ENCODE measurements at regions not wholly inside any gene's neighbourhood (a gene's known extent, or its start where the extent isn't known, plus 50 kb on each side); places are given as distances from the start of the nearest gene placed in this dataset.

- H3K9me3 ChIP-seq (ENCODE audit: control insufficient read depth in 2 of 2, insufficient read depth in 1 of 2, low read depth in 1 of 2, low read length in 1 of 2): no peaks in the 10 kb centered on the region
- H3K4me3 ChIP-seq (ENCODE audit: low read depth in 1 of 3, low read length in 3 of 3): no peak overlapping the region
- DNase-seq: no peak
- no peaks in the 10 kb centered on the region for H3K4me1 ChIP-seq (ENCODE audit: control insufficient read depth in 3 of 3, insufficient read depth in 2 of 3, low read depth in 1 of 3, low read length in 2 of 3)
- FAIRE-seq: no peak
- H3K27me3 ChIP-seq (ENCODE audit: control insufficient read depth in 3 of 3, insufficient read depth in 3 of 3, low read length in 3 of 3): no peaks in the 10 kb centered on the region
- H3K36me3 ChIP-seq (ENCODE audit: control insufficient read depth in 3 of 3, insufficient read depth in 2 of 3, low read depth in 1 of 3, low read length in 3 of 3): no peaks in the 10 kb centered on the region
- WGBS, 3 donors: 82 to 89% (median 89%) methylated on average over 12 of the region's 12 CpGs
- no peak overlapping the region for H3K27ac ChIP-seq (ENCODE audit: low read depth in 1 of 3, low read length in 2 of 3)
Observed at GRCh38 chr11:11020219-11020726, 162.4 kb upstream of the ZBED5 start.

- DNase-seq (no peak), FAIRE-seq (no peak)
- Histone ChIP-seq H3K4me3 (ENCODE audit: low read depth in 1 of 3, low read length in 3 of 3) (no peak overlapping the region), H3K9me3 (ENCODE audit: control insufficient read depth in 2 of 2, insufficient read depth in 1 of 2, low read depth in 1 of 2, low read length in 1 of 2) (no peaks in the 10 kb centered on the region), H3K27me3 (ENCODE audit: control insufficient read depth in 3 of 3, insufficient read depth in 3 of 3, low read length in 3 of 3) (no peaks in the 10 kb centered on the region), H3K4me1 (ENCODE audit: control insufficient read depth in 3 of 3, insufficient read depth in 2 of 3, low read depth in 1 of 3, low read length in 2 of 3) (no peaks in the 10 kb centered on the region), H3K27ac (ENCODE audit: low read depth in 1 of 3, low read length in 2 of 3) (no peak overlapping the region), H3K36me3 (ENCODE audit: control insufficient read depth in 3 of 3, insufficient read depth in 2 of 3, low read depth in 1 of 3, low read length in 3 of 3) (no peaks in the 10 kb centered on the region)
Observed at GRCh38 chr11:11016943-11017342, 159.1 kb upstream of the ZBED5 start.

DNA sequence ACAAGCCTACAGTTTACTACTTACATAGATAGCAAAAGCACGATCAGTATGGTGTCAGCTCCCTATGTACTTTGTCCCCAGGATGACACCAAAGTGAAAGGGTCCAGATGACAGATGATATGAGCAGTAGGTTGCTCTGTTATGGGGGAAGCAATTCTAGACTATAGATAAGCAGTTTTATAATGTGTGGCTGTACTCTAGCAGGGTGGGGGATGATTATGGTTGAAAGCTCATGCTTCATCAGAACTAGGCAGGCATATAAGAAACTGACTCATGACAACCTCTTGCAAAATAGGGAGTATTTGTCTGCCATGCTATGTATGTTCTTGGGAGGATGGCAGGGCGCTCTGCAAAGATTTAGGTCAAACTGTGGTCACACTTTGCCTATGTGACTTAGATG, 158.2 kb upstream of the ZBED5 start:
- no peak for FAIRE-seq
- Histone ChIP-seq H3K27ac (ENCODE audit: low read depth in 1 of 3, low read length in 2 of 3) (no peak overlapping the region), H3K9me3 (ENCODE audit: control insufficient read depth in 2 of 2, insufficient read depth in 1 of 2, low read depth in 1 of 2, low read length in 1 of 2) (no peaks in the 10 kb centered on the region), H3K36me3 (ENCODE audit: control insufficient read depth in 3 of 3, insufficient read depth in 2 of 3, low read depth in 1 of 3, low read length in 3 of 3) (no peaks in the 10 kb centered on the region), H3K4me1 (ENCODE audit: control insufficient read depth in 3 of 3, insufficient read depth in 2 of 3, low read depth in 1 of 3, low read length in 2 of 3) (no peaks in the 10 kb centered on the region), H3K4me3 (ENCODE audit: low read depth in 1 of 3, low read length in 3 of 3) (no peak overlapping the region), H3K27me3 (ENCODE audit: control insufficient read depth in 3 of 3, insufficient read depth in 3 of 3, low read length in 3 of 3) (peaks cover 0 to 3% (median 2%) of the 10 kb centered on the region in 3 donors)
- 50 to 75% (median 67%) methylated on average over 2 of the region's 2 CpGs for WGBS, 3 donors
- peak in 1 of 2 donors; percentile 67 for DNase-seq

- WGBS, 3 donors: 81 to 83% (median 81%) methylated on average over 5 of the region's 5 CpGs
- FAIRE-seq: no peak
Observed at GRCh38 chr11:11011617-11012016, 153.8 kb upstream of the ZBED5 start.

DNA sequence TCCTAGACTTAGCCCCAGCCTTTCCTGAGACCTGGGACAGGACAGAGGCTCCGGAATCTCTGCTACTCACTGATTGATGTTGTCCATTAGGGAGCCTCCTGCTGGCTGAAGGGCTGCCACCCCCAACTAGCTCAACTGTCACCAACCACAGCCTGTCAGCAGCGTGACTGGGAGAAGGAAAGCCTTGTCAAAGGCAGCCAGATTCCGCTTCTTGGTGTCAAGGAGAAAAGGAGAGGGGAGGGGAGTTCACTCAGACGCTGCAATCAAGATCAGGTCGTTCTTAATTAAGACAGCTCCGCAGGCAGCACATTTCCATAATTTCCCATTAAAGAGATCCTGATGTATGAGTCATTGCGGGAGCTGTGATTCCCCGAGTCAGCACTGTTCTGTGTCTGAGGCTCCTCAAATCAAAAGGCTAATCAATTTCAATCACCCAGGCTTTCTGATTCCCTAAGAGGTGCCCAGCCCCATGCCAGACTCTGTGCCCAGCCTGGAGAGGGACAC, 152.8 kb upstream of the ZBED5 start:
- DNase-seq (peak; percentile 51 to 60), FAIRE-seq (no peak)
- Histone ChIP-seq H3K9me3 (ENCODE audit: control insufficient read depth in 2 of 2, insufficient read depth in 1 of 2, low read depth in 1 of 2, low read length in 1 of 2) (no peaks in the 10 kb centered on the region), H3K4me1 (ENCODE audit: control insufficient read depth in 3 of 3, insufficient read depth in 2 of 3, low read depth in 1 of 3, low read length in 2 of 3) (no peaks in the 10 kb centered on the region), H3K27me3 (ENCODE audit: control insufficient read depth in 3 of 3, insufficient read depth in 3 of 3, low read length in 3 of 3) (peaks cover 0 to 6% (median 2%) of the 10 kb centered on the region in 3 donors), H3K4me3 (ENCODE audit: low read depth in 1 of 3, low read length in 3 of 3) (no peak overlapping the region), H3K27ac (ENCODE audit: low read depth in 1 of 3, low read length in 2 of 3) (no peak overlapping the region), H3K36me3 (ENCODE audit: control insufficient read depth in 3 of 3, insufficient read depth in 2 of 3, low read depth in 1 of 3, low read length in 3 of 3) (no peaks in the 10 kb centered on the region)
- WGBS, 3 donors: 6 to 12% (median 12%) methylated on average over 7 to 8 of the region's 8 CpGs

More at GRCh38 chr11:11011617-11012016, 153.8 kb upstream of the ZBED5 start:
- H3K4me3 ChIP-seq (ENCODE audit: low read depth in 1 of 3, low read length in 3 of 3): no peak overlapping the region
- peaks cover 0 to 6% (median 2%) of the 10 kb centered on the region in 3 donors for H3K27me3 ChIP-seq (ENCODE audit: control insufficient read depth in 3 of 3, insufficient read depth in 3 of 3, low read length in 3 of 3)
- H3K4me1 ChIP-seq (ENCODE audit: control insufficient read depth in 3 of 3, insufficient read depth in 2 of 3, low read depth in 1 of 3, low read length in 2 of 3): no peaks in the 10 kb centered on the region
- no peaks in the 10 kb centered on the region for H3K36me3 ChIP-seq (ENCODE audit: control insufficient read depth in 3 of 3, insufficient read depth in 2 of 3, low read depth in 1 of 3, low read length in 3 of 3)
- DNase-seq: no peak
- no peak overlapping the region for H3K27ac ChIP-seq (ENCODE audit: low read depth in 1 of 3, low read length in 2 of 3)
- H3K9me3 ChIP-seq (ENCODE audit: control insufficient read depth in 2 of 2, insufficient read depth in 1 of 2, low read depth in 1 of 2, low read length in 1 of 2): no peaks in the 10 kb centered on the region

GRCh38 chr11:11009179-11009578, 151.3 kb upstream of the ZBED5 start:
- no peak for FAIRE-seq

DNA sequence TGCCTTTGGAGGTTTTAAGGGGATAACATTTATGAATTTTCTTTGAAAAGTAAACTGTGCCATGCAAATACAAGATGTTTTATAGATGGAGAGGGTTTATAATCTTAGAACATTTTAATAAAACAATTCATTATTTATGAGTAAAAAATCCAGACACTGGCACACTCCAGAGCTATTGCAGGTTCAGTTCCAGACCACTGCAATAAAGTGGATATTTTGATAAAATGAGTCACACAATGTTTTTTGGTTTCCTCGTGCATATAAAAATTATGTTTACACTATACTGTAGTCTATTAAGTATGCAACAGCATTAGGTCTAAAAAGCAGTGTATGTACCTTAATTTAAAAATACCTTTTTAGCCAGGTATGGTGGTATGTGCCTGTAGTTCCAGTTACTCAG, 146.2 kb upstream of the ZBED5 start:
- WGBS, 3 donors: 24 to 48% (median 31%) methylated on average over 1 of the region's 1 CpG
- FAIRE-seq: no peak

More at GRCh38 chr11:11009179-11009578, 151.3 kb upstream of the ZBED5 start:
- no peak overlapping the region for H3K4me3 ChIP-seq (ENCODE audit: low read depth in 1 of 3, low read length in 3 of 3)
- WGBS, 3 donors: 55 to 60% (median 57%) methylated on average over 4 of the region's 4 CpGs
- no peak overlapping the region for H3K27ac ChIP-seq (ENCODE audit: low read depth in 1 of 3, low read length in 2 of 3)
- no peaks in the 10 kb centered on the region for H3K9me3 ChIP-seq (ENCODE audit: control insufficient read depth in 2 of 2, insufficient read depth in 1 of 2, low read depth in 1 of 2, low read length in 1 of 2)
- DNase-seq: no peak
- peaks cover 0 to 6% (median 2%) of the 10 kb centered on the region in 3 donors for H3K27me3 ChIP-seq (ENCODE audit: control insufficient read depth in 3 of 3, insufficient read depth in 3 of 3, low read length in 3 of 3)
- no peaks in the 10 kb centered on the region for H3K4me1 ChIP-seq (ENCODE audit: control insufficient read depth in 3 of 3, insufficient read depth in 2 of 3, low read depth in 1 of 3, low read length in 2 of 3)
- no peaks in the 10 kb centered on the region for H3K36me3 ChIP-seq (ENCODE audit: control insufficient read depth in 3 of 3, insufficient read depth in 2 of 3, low read depth in 1 of 3, low read length in 3 of 3)

GRCh38 chr11:11003226-11003625, 145.4 kb upstream of the ZBED5 start:
- H3K9me3 ChIP-seq (ENCODE audit: control insufficient read depth in 2 of 2, insufficient read depth in 1 of 2, low read depth in 1 of 2, low read length in 1 of 2): no peaks in the 10 kb centered on the region
- no peak overlapping the region for H3K4me3 ChIP-seq (ENCODE audit: low read depth in 1 of 3, low read length in 3 of 3)
- H3K4me1 ChIP-seq (ENCODE audit: control insufficient read depth in 3 of 3, insufficient read depth in 2 of 3, low read depth in 1 of 3, low read length in 2 of 3): no peaks in the 10 kb centered on the region
- WGBS, 3 donors: 42 to 64% (median 44%) methylated on average over 3 of the region's 3 CpGs
- no peak overlapping the region for H3K27ac ChIP-seq (ENCODE audit: low read depth in 1 of 3, low read length in 2 of 3)
- peaks cover 0 to 10% (median 4%) of the 10 kb centered on the region in 3 donors for H3K27me3 ChIP-seq (ENCODE audit: control insufficient read depth in 3 of 3, insufficient read depth in 3 of 3, low read length in 3 of 3)
- H3K36me3 ChIP-seq (ENCODE audit: control insufficient read depth in 3 of 3, insufficient read depth in 2 of 3, low read depth in 1 of 3, low read length in 3 of 3): no peaks in the 10 kb centered on the region
- no peak for DNase-seq
- FAIRE-seq: no peak

More for the DNA sequence above, 146.2 kb upstream of the ZBED5 start:
- Histone ChIP-seq H3K27ac (ENCODE audit: low read depth in 1 of 3, low read length in 2 of 3) (no peak overlapping the region), H3K4me3 (ENCODE audit: low read depth in 1 of 3, low read length in 3 of 3) (no peak overlapping the region), H3K36me3 (ENCODE audit: control insufficient read depth in 3 of 3, insufficient read depth in 2 of 3, low read depth in 1 of 3, low read length in 3 of 3) (no peaks in the 10 kb centered on the region), H3K27me3 (ENCODE audit: control insufficient read depth in 3 of 3, insufficient read depth in 3 of 3, low read length in 3 of 3) (peaks cover 0 to 10% (median 0%) of the 10 kb centered on the region in 3 donors), H3K4me1 (ENCODE audit: control insufficient read depth in 3 of 3, insufficient read depth in 2 of 3, low read depth in 1 of 3, low read length in 2 of 3) (no peaks in the 10 kb centered on the region), H3K9me3 (ENCODE audit: control insufficient read depth in 2 of 2, insufficient read depth in 1 of 2, low read depth in 1 of 2, low read length in 1 of 2) (no peaks in the 10 kb centered on the region)
- no peak for DNase-seq
